ENCODE measurements at regions not wholly inside any gene's neighbourhood (a gene's known extent, or its start where the extent isn't known, plus 50 kb on each side); places are given as distances from the start of the nearest gene placed in this dataset.

DNA sequence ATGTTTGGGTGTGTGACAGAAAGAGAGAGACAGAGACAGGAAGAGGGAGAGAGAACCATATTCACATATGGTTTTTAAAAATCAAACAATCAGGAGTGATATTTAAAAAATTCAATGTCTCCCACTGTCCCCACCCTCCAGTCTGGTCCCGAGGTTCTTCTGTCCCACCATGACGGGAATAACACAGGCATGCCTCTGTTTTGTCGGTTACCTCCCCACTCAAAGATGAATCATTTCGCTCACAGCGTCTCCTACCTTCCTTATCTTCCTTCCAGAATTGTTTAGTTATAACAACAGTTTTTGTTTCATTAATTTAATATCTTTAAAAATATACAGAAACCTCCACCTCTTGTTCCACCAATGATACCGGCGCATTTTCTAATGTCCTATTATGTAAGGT lies 113.0 kb downstream of the KCNF1 start:
- no peak overlapping the region for H3K9ac ChIP-seq (ENCODE audit: insufficient read length, low read depth)
- no peak overlapping the region for H3K4me3 ChIP-seq (ENCODE audit: insufficient read length, low read depth)
- H3K27me3 ChIP-seq (ENCODE audit: insufficient read depth, insufficient read length): no peaks in the 10 kb centered on the region
- TF ChIP-seq ZNF274 (IDR thresholded peaks at IDR 0.05; ENCODE audit: low read depth, low read length): no peak
- no peak for TF ChIP-seq SUZ12 (IDR thresholded peaks at IDR 0.05; ENCODE audit: extremely low read depth, insufficient read depth, insufficient read length)
- TF ChIP-seq YY1 (IDR thresholded peaks at IDR 0.05; ENCODE audit: insufficient read depth, insufficient read length): no peak
- H3K36me3 ChIP-seq (ENCODE audit: insufficient read depth, insufficient read length, low read length): no peaks in the 10 kb centered on the region
- H3K9me3 ChIP-seq (ENCODE audit: insufficient read depth, low read length): no peaks in the 10 kb centered on the region
- DNase-seq (ENCODE audit: low read depth, low spot score): no peak
- peaks cover 3% of the 10 kb centered on the region for H3K4me1 ChIP-seq (ENCODE audit: insufficient read depth, insufficient read length)

DNA sequence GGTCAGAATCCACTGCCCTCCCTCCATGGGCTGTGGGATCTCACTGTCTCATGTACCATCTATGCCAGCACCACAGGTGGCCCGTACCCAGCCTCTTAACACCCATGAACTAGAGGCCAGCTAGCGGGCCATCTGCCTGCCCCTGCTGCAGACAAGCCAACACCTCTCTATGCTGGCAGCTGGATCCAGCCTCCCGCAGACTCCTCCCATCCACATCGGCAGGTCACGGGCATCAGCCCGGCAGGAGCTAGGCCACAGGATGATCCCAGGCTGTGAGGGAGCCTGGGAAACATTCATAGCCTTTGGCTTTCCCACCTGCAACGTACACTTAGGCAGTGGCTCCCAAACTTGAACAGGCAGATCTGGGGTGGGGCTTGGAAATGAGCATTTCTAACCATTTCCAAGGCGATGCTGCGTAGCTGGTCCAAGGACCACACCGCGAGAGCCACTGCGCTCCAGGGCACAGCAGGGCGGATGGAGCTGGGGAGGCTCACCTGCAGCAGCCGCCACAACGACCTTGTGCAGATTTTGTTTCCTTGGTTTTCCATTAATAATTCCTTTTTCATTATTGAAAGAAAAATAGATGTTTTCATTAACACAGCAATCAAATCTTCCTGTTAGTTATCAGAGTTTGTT lies 114.7 kb downstream of the KCNF1 start:
- no peaks in the 10 kb centered on the region for H3K36me3 ChIP-seq (ENCODE audit: insufficient read depth, insufficient read length, low read length)
- no peaks in the 10 kb centered on the region for H3K9me3 ChIP-seq (ENCODE audit: insufficient read depth, low read length)
- H3K4me1 ChIP-seq (ENCODE audit: insufficient read depth, insufficient read length): peaks cover 3% of the 10 kb centered on the region
- no peak for TF ChIP-seq SUZ12 (IDR thresholded peaks at IDR 0.05; ENCODE audit: extremely low read depth, insufficient read depth, insufficient read length)
- TF ChIP-seq ZNF274 (IDR thresholded peaks at IDR 0.05; ENCODE audit: low read depth, low read length): no peak
- no peak for TF ChIP-seq YY1 (IDR thresholded peaks at IDR 0.05; ENCODE audit: insufficient read depth, insufficient read length)
- H3K27me3 ChIP-seq (ENCODE audit: insufficient read depth, insufficient read length): no peaks in the 10 kb centered on the region
- no peak overlapping the region for H3K4me3 ChIP-seq (ENCODE audit: insufficient read length, low read depth)
- no peak overlapping the region for H3K9ac ChIP-seq (ENCODE audit: insufficient read length, low read depth)
- no peak for DNase-seq (ENCODE audit: low read depth, low spot score)

DNA sequence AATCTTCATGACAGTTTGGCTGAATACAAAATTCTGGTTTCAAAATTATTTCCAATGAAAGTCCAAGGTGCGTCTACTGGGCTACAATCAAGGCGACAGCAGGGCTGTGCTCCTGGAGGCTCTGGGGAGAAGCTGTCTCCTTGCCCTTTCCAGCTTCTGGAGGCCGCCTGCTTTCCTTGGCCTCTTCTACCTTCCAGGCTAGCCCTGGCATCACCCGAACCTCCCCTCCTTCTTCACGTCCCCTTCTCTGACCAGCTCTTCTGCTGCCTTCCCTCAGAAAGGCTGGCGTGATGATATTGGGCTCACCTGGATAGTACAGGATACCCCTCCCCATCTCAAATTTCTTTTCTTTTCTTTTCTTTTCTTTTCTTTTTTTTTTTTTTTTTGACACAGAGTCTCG lies 115.5 kb downstream of the KCNF1 start:
- no peak overlapping the region for H3K9ac ChIP-seq (ENCODE audit: insufficient read length, low read depth)
- H3K4me3 ChIP-seq (ENCODE audit: insufficient read length, low read depth): no peak overlapping the region
- peaks cover 3% of the 10 kb centered on the region for H3K4me1 ChIP-seq (ENCODE audit: insufficient read depth, insufficient read length)
- no peaks in the 10 kb centered on the region for H3K27me3 ChIP-seq (ENCODE audit: insufficient read depth, insufficient read length)
- TF ChIP-seq ZNF274 (IDR thresholded peaks at IDR 0.05; ENCODE audit: low read depth, low read length): no peak
- TF ChIP-seq SUZ12 (IDR thresholded peaks at IDR 0.05; ENCODE audit: extremely low read depth, insufficient read depth, insufficient read length): no peak
- TF ChIP-seq YY1 (IDR thresholded peaks at IDR 0.05; ENCODE audit: insufficient read depth, insufficient read length): no peak
- no peaks in the 10 kb centered on the region for H3K9me3 ChIP-seq (ENCODE audit: insufficient read depth, low read length)
- H3K36me3 ChIP-seq (ENCODE audit: insufficient read depth, insufficient read length, low read length): no peaks in the 10 kb centered on the region
- DNase-seq (ENCODE audit: low read depth, low spot score): no peak

DNA sequence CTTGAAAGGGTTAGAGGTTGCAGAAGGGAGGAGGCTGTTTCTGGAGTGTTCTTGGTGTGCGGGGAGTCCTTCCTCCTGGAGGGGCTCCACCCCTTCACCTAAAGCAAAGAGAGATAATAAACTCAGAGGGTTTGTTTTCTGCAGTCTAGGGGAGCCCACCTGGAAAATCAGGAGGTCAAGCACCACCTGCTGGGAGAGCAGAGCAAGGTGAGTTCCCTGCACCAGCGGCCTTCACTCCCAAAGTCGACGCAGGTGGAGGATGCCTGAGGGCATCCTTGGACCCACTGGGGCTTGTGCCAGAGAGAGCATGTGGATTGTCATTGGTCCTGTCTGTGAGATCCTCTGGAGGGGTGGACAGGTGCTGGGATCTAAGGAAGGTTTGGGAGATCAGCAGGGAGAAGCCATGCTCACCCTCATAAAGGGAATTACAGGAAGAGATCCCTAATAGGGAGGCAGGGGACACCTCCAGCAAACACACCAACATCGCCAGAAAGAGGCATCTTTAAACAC lies 116.7 kb downstream of the KCNF1 start:
- Histone ChIP-seq H3K27me3 (ENCODE audit: insufficient read depth, insufficient read length) (no peaks in the 10 kb centered on the region), H3K9me3 (ENCODE audit: insufficient read depth, low read length) (peaks cover 1% of the 10 kb centered on the region; the same call in 1 of the 2 replicates), H3K9ac (ENCODE audit: insufficient read length, low read depth) (no peak overlapping the region), H3K36me3 (ENCODE audit: insufficient read depth, insufficient read length, low read length) (no peaks in the 10 kb centered on the region), H3K4me1 (ENCODE audit: insufficient read depth, insufficient read length) (peaks cover 3% of the 10 kb centered on the region), H3K4me3 (ENCODE audit: insufficient read length, low read depth) (no peak overlapping the region)
- TF ChIP-seq SUZ12 (IDR thresholded peaks at IDR 0.05; ENCODE audit: extremely low read depth, insufficient read depth, insufficient read length): no peak
- no peak for TF ChIP-seq YY1 (IDR thresholded peaks at IDR 0.05; ENCODE audit: insufficient read depth, insufficient read length)
- no peak for TF ChIP-seq ZNF274 (IDR thresholded peaks at IDR 0.05; ENCODE audit: low read depth, low read length)
- DNase-seq (ENCODE audit: low read depth, low spot score): no peak

DNA sequence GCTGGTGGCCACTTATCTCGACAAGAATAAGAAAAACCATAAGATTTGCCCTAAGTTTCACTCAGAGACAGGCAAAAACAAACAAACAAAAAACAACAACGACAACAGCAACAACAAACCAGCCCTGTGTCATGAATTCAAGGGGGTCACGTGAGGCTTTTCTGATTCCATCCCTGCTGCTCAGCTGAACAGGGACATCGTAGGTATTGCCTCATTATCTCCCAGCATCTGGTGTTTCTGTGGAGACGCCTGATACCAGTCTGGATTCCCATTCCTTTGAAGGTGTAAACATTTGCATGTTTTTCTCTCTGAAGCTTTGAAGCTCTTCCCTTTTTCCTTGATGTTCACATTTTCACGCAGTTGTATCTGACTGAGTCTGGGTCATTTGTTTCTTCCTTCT lies 117.4 kb downstream of the KCNF1 start:
- H3K9me3 ChIP-seq (ENCODE audit: insufficient read depth, low read length): peaks cover 8% of the 10 kb centered on the region; the same call in 1 of the 2 replicates
- peaks cover 3% of the 10 kb centered on the region for H3K4me1 ChIP-seq (ENCODE audit: insufficient read depth, insufficient read length)
- DNase-seq (ENCODE audit: low read depth, low spot score): no peak
- TF ChIP-seq SUZ12 (IDR thresholded peaks at IDR 0.05; ENCODE audit: extremely low read depth, insufficient read depth, insufficient read length): no peak
- no peak for TF ChIP-seq ZNF274 (IDR thresholded peaks at IDR 0.05; ENCODE audit: low read depth, low read length)
- TF ChIP-seq YY1 (IDR thresholded peaks at IDR 0.05; ENCODE audit: insufficient read depth, insufficient read length): no peak
- no peak overlapping the region for H3K4me3 ChIP-seq (ENCODE audit: insufficient read length, low read depth)
- no peak overlapping the region for H3K9ac ChIP-seq (ENCODE audit: insufficient read length, low read depth)
- H3K36me3 ChIP-seq (ENCODE audit: insufficient read depth, insufficient read length, low read length): no peaks in the 10 kb centered on the region
- H3K27me3 ChIP-seq (ENCODE audit: insufficient read depth, insufficient read length): no peaks in the 10 kb centered on the region

DNA sequence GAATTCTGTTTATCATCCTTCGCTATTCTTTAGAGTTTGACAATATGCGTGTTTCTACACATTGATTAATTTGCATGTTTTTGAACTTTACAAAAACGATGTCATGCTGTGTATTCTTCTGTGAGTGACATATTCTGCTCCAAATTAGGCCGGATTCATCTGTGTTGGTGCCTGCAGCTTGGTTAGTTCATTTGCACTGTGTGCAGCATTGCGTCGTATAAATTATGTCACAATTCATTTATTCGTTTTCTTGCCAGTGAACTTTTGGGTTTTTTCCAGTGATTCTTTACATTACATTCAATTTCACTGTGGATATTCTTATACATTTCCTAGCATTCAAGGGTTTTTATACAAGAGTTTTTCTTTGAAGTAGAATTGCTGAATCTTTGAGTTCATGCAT lies 118.3 kb downstream of the KCNF1 start:
- Histone ChIP-seq H3K4me1 (ENCODE audit: insufficient read depth, insufficient read length) (peaks cover 3% of the 10 kb centered on the region), H3K9me3 (ENCODE audit: insufficient read depth, low read length) (peaks cover 8% of the 10 kb centered on the region; the same call in 1 of the 2 replicates), H3K9ac (ENCODE audit: insufficient read length, low read depth) (no peak overlapping the region), H3K36me3 (ENCODE audit: insufficient read depth, insufficient read length, low read length) (no peaks in the 10 kb centered on the region), H3K4me3 (ENCODE audit: insufficient read length, low read depth) (no peak overlapping the region), H3K27me3 (ENCODE audit: insufficient read depth, insufficient read length) (no peaks in the 10 kb centered on the region)
- DNase-seq (ENCODE audit: low read depth, low spot score): no peak
- TF ChIP-seq ZNF274 (IDR thresholded peaks at IDR 0.05; ENCODE audit: low read depth, low read length) (no peak), YY1 (IDR thresholded peaks at IDR 0.05; ENCODE audit: insufficient read depth, insufficient read length) (no peak)

DNA sequence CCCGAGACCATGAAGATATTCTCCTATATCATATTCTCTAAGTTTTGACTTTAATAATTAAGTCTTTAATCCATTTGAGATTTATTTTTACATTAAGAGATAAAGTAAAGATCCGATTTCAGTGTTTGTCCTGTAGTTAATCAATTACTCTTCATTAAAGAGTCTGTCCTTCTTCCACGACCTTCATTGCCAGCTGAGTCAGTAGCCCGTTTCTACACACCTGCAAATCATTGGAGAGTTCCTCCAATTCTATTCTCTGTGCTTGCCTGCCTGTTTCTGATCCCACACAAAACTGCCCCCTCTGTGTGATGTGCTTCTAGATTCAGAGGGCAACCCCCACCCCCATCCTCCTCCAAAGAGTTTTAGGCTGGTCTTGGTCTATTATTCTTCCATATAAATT lies 119.2 kb downstream of the KCNF1 start:
- no peak for TF ChIP-seq SUZ12 (IDR thresholded peaks at IDR 0.05; ENCODE audit: extremely low read depth, insufficient read depth, insufficient read length)
- no peak for TF ChIP-seq YY1 (IDR thresholded peaks at IDR 0.05; ENCODE audit: insufficient read depth, insufficient read length)
- no peak for TF ChIP-seq ZNF274 (IDR thresholded peaks at IDR 0.05; ENCODE audit: low read depth, low read length)
- peaks cover 8% of the 10 kb centered on the region; the same call in 1 of the 2 replicates for H3K9me3 ChIP-seq (ENCODE audit: insufficient read depth, low read length)

More for the DNA sequence above, 119.2 kb downstream of the KCNF1 start:
- no peak for DNase-seq (ENCODE audit: low read depth, low spot score)
- Histone ChIP-seq H3K4me1 (ENCODE audit: insufficient read depth, insufficient read length) (peaks cover 3% of the 10 kb centered on the region), H3K4me3 (ENCODE audit: insufficient read length, low read depth) (no peak overlapping the region), H3K27me3 (ENCODE audit: insufficient read depth, insufficient read length) (no peaks in the 10 kb centered on the region), H3K36me3 (ENCODE audit: insufficient read depth, insufficient read length, low read length) (no peaks in the 10 kb centered on the region), H3K9ac (ENCODE audit: insufficient read length, low read depth) (no peak overlapping the region)

All from NT2/D1 (cell line).